Caki2 (cell line): ENCODE measurements at regions not wholly inside any gene's neighbourhood (a gene's known extent, or its start where the extent isn't known, plus 50 kb on each side); places are given as distances from the start of the nearest gene placed in this dataset.
A peak's percentile ranks its signal among the peaks of the same experiment; 100 is the strongest.

Source experiments
- DNase-seq: peaks from one replicate; pipeline ENCODE4 v3.0.0-alpha.2; 2015; ENCODE audit warnings: low read depth
- in situ Hi-C: cut with HindIII; loops from 2 replicates; pipeline ENCODE4 v1.10.0; 2016; ENCODE audit warnings: low sequenced_read_pairs, low pct_unique_long_range_greater_than_20kb, mixed read lengths

- in situ Hi-C loops: no loop called here
- no peak for DNase-seq
Measured at GRCh38 chr1:94636624-94637023, 95.1 kb upstream of the F3 start.

GRCh38 chr1:94636100-94636499, 94.5 kb upstream of the F3 start:
- in situ Hi-C loops: no loop called here
- DNase-seq: no peak

GRCh38 chr1:94634977-94635416, 93.4 kb upstream of the F3 start:
- in situ Hi-C loops: no loop called here
- DNase-seq: no peak

- in situ Hi-C loops: no loop called here
- no peak for DNase-seq
Measured at GRCh38 chr1:94633051-94633450, 91.5 kb upstream of the F3 start.

- in situ Hi-C loops: no loop called here
- DNase-seq: no peak
Measured at GRCh38 chr1:94629259-94630181, 88.0 kb upstream of the F3 start.

GRCh38 chr1:94628499-94628843, 86.9 kb upstream of the F3 start:
- in situ Hi-C loops: no loop called here
- DNase-seq: no peak

GRCh38 chr1:94627771-94628498, 86.4 kb upstream of the F3 start:
- in situ Hi-C loops: no loop called here
- no peak for DNase-seq

- no peak for DNase-seq
- in situ Hi-C loops: no loop called here
Measured at GRCh38 chr1:94624203-94624602, 82.6 kb upstream of the F3 start.

GRCh38 chr1:94623560-94624148, 82.1 kb upstream of the F3 start:
- no peak for DNase-seq
- in situ Hi-C loops: no loop called here

GRCh38 chr1:94622757-94623156, 81.2 kb upstream of the F3 start:
- in situ Hi-C loops: no loop called here
- DNase-seq: peak; percentile 6

- no peak for DNase-seq
- in situ Hi-C loops: no loop called here
Measured at GRCh38 chr1:94621802-94622201, 80.2 kb upstream of the F3 start.

- peak; percentile 28 for DNase-seq
- in situ Hi-C loops: no loop called here
Measured at GRCh38 chr1:94621395-94621794, 79.8 kb upstream of the F3 start.

- in situ Hi-C loops: no loop called here
- DNase-seq: no peak
Measured at GRCh38 chr1:94620345-94621031, 78.9 kb upstream of the F3 start.

- in situ Hi-C loops: no loop called here
- no peak for DNase-seq
Measured at GRCh38 chr1:94619731-94620130, 78.2 kb upstream of the F3 start.

- in situ Hi-C loops: no loop called here
- no peak for DNase-seq
Measured at GRCh38 chr1:94617957-94618739, 76.6 kb upstream of the F3 start.

GRCh38 chr1:94617134-94617805, 75.7 kb upstream of the F3 start:
- in situ Hi-C loops: no loop called here
- no peak for DNase-seq

GRCh38 chr1:94616506-94616905, 74.9 kb upstream of the F3 start:
- in situ Hi-C loops: no loop called here
- no peak for DNase-seq

- DNase-seq: no peak
- in situ Hi-C loops: no loop called here
Measured at GRCh38 chr1:94614996-94615395, 73.4 kb upstream of the F3 start.
